ENCODE measurements at regions not wholly inside any gene's neighbourhood (a gene's known extent, or its start where the extent isn't known, plus 50 kb on each side); places are given as distances from the start of the nearest gene placed in this dataset.

GRCh38 chr18:65358306-65358705, 392.5 kb upstream of the CDH7 start:
- 89 to 91% methylated on average over 3 of the region's 3 CpGs for WGBS, 2 donors
- Histone ChIP-seq H3K4me1 (peaks cover 0 to 8% (median 4%) of the 10 kb centered on the region in 4 donors), H3K27me3 (no peaks in the 10 kb centered on the region), H3K4me3 (no peak overlapping the region), H3K36me3 (no peaks in the 10 kb centered on the region), H3K27ac (no peak overlapping the region), H3K9me3 (no peaks in the 10 kb centered on the region)
- intact Hi-C loops (cut with DNase I): no loop called here
- no peak for DNase-seq
- TF ChIP-seq EP300 (IDR thresholded peaks at IDR 0.05) (no peak), POLR2A (IDR thresholded peaks at IDR 0.05) (no peak), CTCF (IDR thresholded peaks at IDR 0.05) (no peak), POLR2AphosphoS5 (IDR thresholded peaks at IDR 0.05) (no peak)

GRCh38 chr18:65352186-65352585, 398.6 kb upstream of the CDH7 start:
- no peaks in the 10 kb centered on the region for H3K36me3 ChIP-seq
- no peak for TF ChIP-seq POLR2A (IDR thresholded peaks at IDR 0.05)
- TF ChIP-seq POLR2AphosphoS5 (IDR thresholded peaks at IDR 0.05): no peak
- no peak for TF ChIP-seq CTCF (IDR thresholded peaks at IDR 0.05)
- no peak for TF ChIP-seq EP300 (IDR thresholded peaks at IDR 0.05)
- 61 to 70% methylated on average over 3 of the region's 3 CpGs for WGBS, 2 donors
- peaks cover 0 to 8% (median 4%) of the 10 kb centered on the region in 4 donors for H3K4me1 ChIP-seq
- no peak for DNase-seq
- H3K4me3 ChIP-seq: no peak overlapping the region
- H3K9me3 ChIP-seq: no peaks in the 10 kb centered on the region
- no peak overlapping the region for H3K27ac ChIP-seq
- no peaks in the 10 kb centered on the region for H3K27me3 ChIP-seq
- intact Hi-C loops (cut with DNase I): no loop called here

DNA sequence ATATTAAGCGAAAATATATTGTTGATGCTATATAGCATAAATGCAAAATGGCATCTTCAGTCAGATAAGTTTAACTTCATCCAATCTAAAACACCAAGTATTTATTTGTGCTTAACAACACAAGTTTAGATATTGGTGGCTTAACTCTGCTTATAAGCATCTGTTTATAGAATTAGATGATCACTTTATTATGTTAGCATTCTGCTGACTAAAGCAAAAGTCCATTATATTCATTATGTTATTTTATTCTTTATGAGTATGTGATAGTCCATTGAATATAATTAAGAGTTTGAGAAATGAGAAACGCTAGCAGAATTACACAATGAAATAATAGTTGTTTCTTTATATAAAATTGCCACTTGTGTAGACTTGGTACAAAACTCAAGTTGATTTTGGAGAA, 401.2 kb upstream of the CDH7 start:
- H3K27me3 ChIP-seq: no peaks in the 10 kb centered on the region
- intact Hi-C loops (cut with DNase I): no loop called here
- DNase-seq: no peak
- H3K36me3 ChIP-seq: no peaks in the 10 kb centered on the region
- no peak overlapping the region for H3K4me3 ChIP-seq
- H3K27ac ChIP-seq: no peak overlapping the region
- WGBS, 2 donors: 72 to 85% methylated on average over 2 of the region's 2 CpGs
- TF ChIP-seq POLR2A (IDR thresholded peaks at IDR 0.05): no peak
- no peak for TF ChIP-seq POLR2AphosphoS5 (IDR thresholded peaks at IDR 0.05)
- no peak for TF ChIP-seq CTCF (IDR thresholded peaks at IDR 0.05)
- TF ChIP-seq EP300 (IDR thresholded peaks at IDR 0.05): no peak
- H3K4me1 ChIP-seq: peaks cover 0 to 8% (median 4%) of the 10 kb centered on the region in 4 donors
- no peaks in the 10 kb centered on the region for H3K9me3 ChIP-seq

DNA sequence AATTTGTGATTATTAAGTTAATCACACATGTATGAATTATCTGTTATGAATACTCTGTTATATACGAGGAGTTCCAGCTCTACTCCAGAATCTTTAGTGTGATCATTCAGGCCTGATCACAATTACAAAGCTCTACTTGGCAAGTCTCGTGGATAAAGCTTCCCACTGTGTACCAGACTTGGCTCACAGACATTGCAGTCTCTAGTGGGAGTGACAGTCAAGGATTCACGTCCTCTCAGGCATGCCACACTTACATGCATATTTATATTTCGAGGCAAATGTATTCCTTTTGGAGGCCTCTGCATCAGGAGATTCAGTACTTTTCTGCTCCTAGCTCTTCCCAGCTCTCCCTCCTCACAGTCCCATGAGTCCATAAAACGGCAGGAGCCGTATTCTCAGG, 403.4 kb upstream of the CDH7 start:
- intact Hi-C loops (cut with DNase I): no loop called here
- Histone ChIP-seq H3K27me3 (no peaks in the 10 kb centered on the region), H3K4me1 (peaks cover 0 to 8% (median 4%) of the 10 kb centered on the region in 4 donors), H3K27ac (no peak overlapping the region), H3K4me3 (no peak overlapping the region), H3K36me3 (no peaks in the 10 kb centered on the region), H3K9me3 (no peaks in the 10 kb centered on the region)
- 41 to 69% methylated on average over 6 of the region's 6 CpGs for WGBS, 2 donors
- DNase-seq: no peak
- TF ChIP-seq POLR2A (IDR thresholded peaks at IDR 0.05) (no peak), CTCF (IDR thresholded peaks at IDR 0.05) (no peak), EP300 (IDR thresholded peaks at IDR 0.05) (no peak), POLR2AphosphoS5 (IDR thresholded peaks at IDR 0.05) (no peak)

DNA sequence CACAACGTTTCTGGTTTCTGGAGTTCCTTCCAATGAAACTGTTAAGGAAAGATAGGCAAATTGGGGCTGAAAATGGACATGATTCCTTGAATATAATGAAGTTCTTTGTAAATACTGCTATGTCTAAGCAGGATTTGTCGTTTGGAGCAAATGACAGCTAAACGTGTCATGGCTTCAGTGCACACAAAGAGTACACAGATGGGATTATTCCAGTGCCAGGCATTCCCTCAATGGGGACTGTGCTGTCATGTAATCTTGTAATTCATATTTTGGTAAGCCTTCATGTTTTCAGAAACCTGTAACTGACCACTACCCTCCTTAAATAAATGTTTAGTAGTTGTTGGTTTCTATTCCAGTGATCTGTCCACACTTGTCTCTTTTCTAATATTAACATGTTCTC, 404.7 kb upstream of the CDH7 start:
- Histone ChIP-seq H3K27ac (no peak overlapping the region), H3K4me3 (no peak overlapping the region), H3K27me3 (no peaks in the 10 kb centered on the region), H3K9me3 (no peaks in the 10 kb centered on the region), H3K4me1 (no peaks in the 10 kb centered on the region), H3K36me3 (no peaks in the 10 kb centered on the region)
- whole genome bisulfite sequencing, 2 donors: 65 to 81% methylated on average over 3 of the region's 3 CpGs
- TF ChIP-seq POLR2A (IDR thresholded peaks at IDR 0.05): no peak
- no peak for TF ChIP-seq CTCF (IDR thresholded peaks at IDR 0.05)
- TF ChIP-seq POLR2AphosphoS5 (IDR thresholded peaks at IDR 0.05): no peak
- TF ChIP-seq EP300 (IDR thresholded peaks at IDR 0.05): no peak
- no peak for DNase-seq
- intact Hi-C loops (cut with DNase I): no loop called here
